AG04449 (cell line): ENCODE measurements at regions not wholly inside any gene's neighbourhood (a gene's known extent, or its start where the extent isn't known, plus 50 kb on each side); places are given as distances from the start of the nearest gene placed in this dataset.

ENCODE experiments used
- CTCF ChIA-PET: fragments of 350-600 bp; formaldehyde crosslinking; extraction: SDS; loops from one replicate; lab custom pipeline; 2021; ENCODE audit warnings: antibody characterized with exemption; lab: Yijun Ruan, JAX
- POLR2A ChIA-PET: fragments of 400-600, 350-600 bp; formaldehyde crosslinking; extraction: SDS; loops from one replicate; lab custom pipeline; 2020; ENCODE audit warnings: antibody characterized with exemption, inconsistent platforms; lab: Yijun Ruan, JAX
- DNase-seq: peaks from one replicate; pipeline ENCODE4 v3.0.0-alpha.2; 2010; ENCODE audit warnings: low read depth, low spot score
- H3K4me3 ChIP-seq: 2 replicates; pipeline ENCODE4 v1.5.1; 2011; ENCODE audit warnings: low read depth, mild to moderate bottlenecking, control low read depth, low read length
- CTCF ChIP-seq: IDR thresholded peaks from one replicate; pipeline ENCODE4 v1.5.1; 2011; ENCODE audit warnings: mild to moderate bottlenecking, moderate library complexity, low read length, control low read depth, inconsistent platforms; ENCODE audit not compliant: insufficient read depth; ENCODE audit errors: missing control alignments

DNA sequence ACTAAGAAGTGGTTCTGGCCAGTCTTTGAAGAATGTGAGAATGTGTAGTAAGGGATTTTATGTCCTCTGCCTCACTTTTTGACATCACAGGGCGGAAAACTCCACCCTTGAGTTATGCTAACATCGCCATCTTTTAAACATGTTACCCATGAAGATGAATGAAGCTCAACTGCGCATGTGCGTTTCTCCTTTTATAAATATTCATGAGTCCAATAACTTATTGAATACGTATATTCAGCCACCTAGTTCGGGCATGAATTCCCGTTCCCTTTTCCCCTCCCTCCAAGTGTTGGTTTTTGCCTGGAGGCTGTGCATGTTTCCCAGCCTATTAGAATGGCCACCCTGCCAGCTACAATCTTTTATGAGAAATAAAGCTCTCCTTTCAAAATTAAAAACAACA, 51.7 kb upstream of the STPG2 start:
- TF ChIP-seq CTCF = no peak
- CTCF ChIA-PET = no interaction called here
- DNase-seq = no peak
- POLR2A ChIA-PET = no interaction called here
- H3K4me3 ChIP-seq = no peak overlapping the region

DNA sequence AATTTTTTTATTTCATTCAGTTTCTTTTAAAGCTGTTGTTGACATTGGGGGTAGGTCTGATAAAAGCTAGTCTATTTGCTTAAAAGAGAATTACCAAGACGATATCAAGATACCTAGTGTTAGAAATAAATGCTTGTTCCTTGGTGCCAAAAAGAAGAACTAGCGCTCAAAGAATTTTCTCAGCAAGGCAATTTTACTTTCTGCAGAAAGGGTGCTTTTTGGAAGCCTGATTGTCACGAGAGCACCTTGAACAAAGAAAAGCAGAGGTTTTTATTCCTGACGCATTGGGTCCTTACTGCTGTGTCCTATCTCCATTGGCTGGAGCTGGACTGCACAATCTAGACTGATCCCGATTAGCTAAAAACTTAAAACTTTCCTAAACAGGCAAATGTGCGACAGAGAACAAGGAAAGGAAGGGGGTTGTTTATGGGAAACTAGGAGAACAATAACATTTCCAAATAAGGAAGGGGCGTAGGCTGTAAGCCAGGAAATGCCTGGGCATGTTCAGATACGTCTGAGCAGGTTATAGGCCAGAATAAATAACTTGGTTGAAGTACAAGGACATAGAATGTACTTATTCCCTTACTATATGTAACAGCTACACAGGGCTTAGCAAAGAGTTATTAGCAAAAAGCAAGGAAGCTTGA, 50.3 kb upstream of the STPG2 start:
- ChIA-PET POLR2A (no interaction called here), CTCF (no interaction called here)
- DNase-seq = no peak
- H3K4me3 ChIP-seq = no peak overlapping the region
- TF ChIP-seq CTCF = no peak
